Astrocyte (in vitro differentiated cells and primary cell): ENCODE measurements at regions not wholly inside any gene's neighbourhood (a gene's known extent, or its start where the extent isn't known, plus 50 kb on each side); places are given as distances from the start of the nearest gene placed in this dataset.

Experiments
- DNase-seq: peaks from one replicate; pipeline ENCODE4 v3.0.0-alpha.2; 2010; ENCODE audit warnings: low read depth
- FAIRE-seq: peaks from 2 replicates; lab custom pipeline; 2011; peaks lifted over from hg19 to GRCh38; lab: Jason Lieb, UNC
- H2AFZ ChIP-seq: 2 replicates; pipeline ENCODE4 v1.6.0; 2012; ENCODE audit warnings: low read depth, low read length, inconsistent platforms
- H3K27ac ChIP-seq: 2 replicates; pipeline ENCODE4 v1.5.1; 2011; ENCODE audit warnings: low read depth, low read length, inconsistent platforms
- H3K27me3 ChIP-seq: 2 replicates; pipeline ENCODE4 v1.6.0; 2011; ENCODE audit warnings: low read length, inconsistent platforms; ENCODE audit not compliant: insufficient read depth
- H3K36me3 ChIP-seq: 2 replicates; pipeline ENCODE4 v1.5.1; 2011; ENCODE audit warnings: low read length, inconsistent platforms; ENCODE audit not compliant: insufficient read depth
- H3K4me1 ChIP-seq: 2 replicates; pipeline ENCODE4 v1.5.1; 2011; ENCODE audit warnings: low read length, inconsistent platforms; ENCODE audit not compliant: insufficient read depth
- H3K4me2 ChIP-seq: 2 replicates; pipeline ENCODE4 v1.6.0; 2012; ENCODE audit warnings: low read length, inconsistent platforms
- H3K4me3 ChIP-seq: 2 replicates; pipeline ENCODE4 v1.5.1; 2011; ENCODE audit warnings: low read depth, mild to moderate bottlenecking, low read length, inconsistent platforms; ENCODE audit not compliant: insufficient read depth
- H3K79me2 ChIP-seq: 2 replicates; pipeline ENCODE4 v1.6.0; 2012; ENCODE audit warnings: mild to moderate bottlenecking, low read length, inconsistent platforms; ENCODE audit not compliant: insufficient read depth
- H3K9ac ChIP-seq: 2 replicates; pipeline ENCODE4 v1.6.0; 2012; ENCODE audit warnings: mild to moderate bottlenecking, low read length, inconsistent platforms
- H3K9me3 ChIP-seq: 2 replicates; pipeline ENCODE4 v1.5.1; 2012; ENCODE audit warnings: low read depth, mild to moderate bottlenecking, low read length, inconsistent platforms; ENCODE audit not compliant: insufficient read depth
- H4K20me1 ChIP-seq: 2 replicates; pipeline ENCODE4 v1.6.0; 2012; ENCODE audit warnings: low read length, inconsistent platforms; ENCODE audit not compliant: insufficient read depth
- H3K27ac Mint-ChIP-seq: one replicate; pipeline ENCODE4 v1.8.0; 2021; ENCODE audit warnings: mild to moderate bottlenecking, mixed read lengths; ENCODE audit not compliant: unreplicated experiment
- H3K27me3 Mint-ChIP-seq: one replicate; pipeline ENCODE4 v1.8.0; 2021; ENCODE audit warnings: low read depth, mixed read lengths; ENCODE audit not compliant: unreplicated experiment
- H3K36me3 Mint-ChIP-seq: one replicate; pipeline ENCODE4 v1.8.0; 2021; ENCODE audit warnings: low read depth, mixed read lengths; ENCODE audit not compliant: unreplicated experiment
- H3K4me1 Mint-ChIP-seq: one replicate; pipeline ENCODE4 v1.8.0; 2021; ENCODE audit warnings: low read depth, mixed read lengths; ENCODE audit not compliant: unreplicated experiment
- H3K4me3 Mint-ChIP-seq: one replicate; pipeline ENCODE4 v1.8.0; 2021; ENCODE audit warnings: mild to moderate bottlenecking, moderate library complexity, mixed read lengths; ENCODE audit not compliant: unreplicated experiment
- H3K9me3 Mint-ChIP-seq: one replicate; pipeline ENCODE4 v1.8.0; 2021; ENCODE audit warnings: mild to moderate bottlenecking, mixed read lengths; ENCODE audit not compliant: unreplicated experiment
- EZH2 ChIP-seq: IDR thresholded peaks from 2 replicates; pipeline ENCODE4 v1.6.1; 2012; ENCODE audit warnings: mild to moderate bottlenecking, low read length, inconsistent platforms; ENCODE audit not compliant: insufficient read depth
- TF ChIP-seq, protein P1 (sequence below): IDR thresholded peaks from 2 replicates; pipeline ENCODE4 v1.5.1; 2011; ENCODE audit warnings: low read depth, mild to moderate bottlenecking, inconsistent platforms, low read length, moderate library complexity; ENCODE audit not compliant: insufficient read depth

DNA sequence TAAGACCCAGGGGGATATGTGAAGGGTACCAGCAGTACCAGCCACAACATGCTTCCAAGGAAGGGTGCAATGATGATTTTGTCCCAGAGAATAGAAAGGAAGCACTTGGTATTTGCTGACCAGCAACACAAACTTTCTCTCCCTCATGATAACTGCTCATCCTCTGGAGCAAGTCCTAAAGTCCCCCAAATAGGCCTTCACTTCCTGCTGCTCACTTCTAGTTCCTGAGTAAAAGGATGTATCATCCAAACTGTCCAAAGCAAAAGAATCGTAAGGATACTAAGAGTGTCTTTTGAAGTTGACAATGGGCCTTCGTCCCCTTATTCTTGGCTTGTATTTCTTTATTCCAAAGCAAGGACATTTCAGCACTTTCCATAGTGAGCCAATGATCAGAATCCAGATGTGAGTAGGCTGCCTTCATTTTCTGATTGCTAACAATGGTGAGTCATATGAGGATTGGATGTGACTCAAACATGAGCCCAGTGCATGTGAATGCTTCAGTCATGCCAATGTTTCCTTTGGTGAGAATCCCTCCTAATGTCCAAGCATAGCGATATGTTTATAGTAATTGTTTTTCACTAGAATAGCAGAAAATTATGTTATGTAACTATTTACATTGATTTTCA, 243.4 kb upstream of the POU2AF2 start:
- Histone ChIP-seq H3K27ac (no peak overlapping the region), H3K79me2 (no peaks in the 10 kb centered on the region), H3K36me3 (no peaks in the 10 kb centered on the region), H2AFZ (no peak overlapping the region), H3K4me2 (no peak overlapping the region), H4K20me1 (no peaks in the 10 kb centered on the region), H3K27me3 (no peaks in the 10 kb centered on the region), H3K4me1 (peaks cover 9% of the 10 kb centered on the region), H3K9ac (no peak overlapping the region), H3K4me3 (no peak overlapping the region), H3K9me3 (no peaks in the 10 kb centered on the region)
- Mint-ChIP-seq H3K4me3 (no peak overlapping the region), H3K27ac (no peak overlapping the region), H3K9me3 (no peaks in the 10 kb centered on the region), H3K27me3 (no peaks in the 10 kb centered on the region), H3K4me1 (peaks cover 9% of the 10 kb centered on the region), H3K36me3 (no peaks in the 10 kb centered on the region)
- DNase-seq (peak; percentile 88), FAIRE-seq (no peak)
- no peak for TF ChIP-seq EZH2
- TF ChIP-seq, protein P1, sequence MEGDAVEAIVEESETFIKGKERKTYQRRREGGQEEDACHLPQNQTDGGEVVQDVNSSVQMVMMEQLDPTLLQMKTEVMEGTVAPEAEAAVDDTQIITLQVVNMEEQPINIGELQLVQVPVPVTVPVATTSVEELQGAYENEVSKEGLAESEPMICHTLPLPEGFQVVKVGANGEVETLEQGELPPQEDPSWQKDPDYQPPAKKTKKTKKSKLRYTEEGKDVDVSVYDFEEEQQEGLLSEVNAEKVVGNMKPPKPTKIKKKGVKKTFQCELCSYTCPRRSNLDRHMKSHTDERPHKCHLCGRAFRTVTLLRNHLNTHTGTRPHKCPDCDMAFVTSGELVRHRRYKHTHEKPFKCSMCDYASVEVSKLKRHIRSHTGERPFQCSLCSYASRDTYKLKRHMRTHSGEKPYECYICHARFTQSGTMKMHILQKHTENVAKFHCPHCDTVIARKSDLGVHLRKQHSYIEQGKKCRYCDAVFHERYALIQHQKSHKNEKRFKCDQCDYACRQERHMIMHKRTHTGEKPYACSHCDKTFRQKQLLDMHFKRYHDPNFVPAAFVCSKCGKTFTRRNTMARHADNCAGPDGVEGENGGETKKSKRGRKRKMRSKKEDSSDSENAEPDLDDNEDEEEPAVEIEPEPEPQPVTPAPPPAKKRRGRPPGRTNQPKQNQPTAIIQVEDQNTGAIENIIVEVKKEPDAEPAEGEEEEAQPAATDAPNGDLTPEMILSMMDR, result no peak

DNA sequence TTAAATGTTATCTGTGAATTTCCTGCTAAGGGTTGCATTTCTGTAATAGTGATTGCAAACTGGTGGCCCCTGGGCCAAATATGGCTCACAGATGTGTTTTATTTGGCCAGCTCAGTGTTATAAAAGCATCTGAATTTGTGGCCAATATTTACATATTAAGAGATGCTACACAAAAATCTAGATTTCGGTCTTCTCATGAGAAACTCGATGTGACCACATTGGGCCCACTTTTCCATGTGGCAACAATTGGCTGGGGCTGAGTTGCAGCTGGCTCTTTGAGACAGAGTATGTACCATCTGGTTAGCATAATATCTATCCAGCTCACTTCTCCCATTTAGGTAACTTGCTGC, 244.5 kb upstream of the POU2AF2 start:
- Histone ChIP-seq H3K27me3 (no peaks in the 10 kb centered on the region), H3K4me2 (no peak overlapping the region), H3K79me2 (no peaks in the 10 kb centered on the region), H3K4me3 (no peak overlapping the region), H3K36me3 (no peaks in the 10 kb centered on the region), H2AFZ (no peak overlapping the region), H3K4me1 (peaks cover 9% of the 10 kb centered on the region), H3K27ac (no peak overlapping the region), H3K9me3 (no peaks in the 10 kb centered on the region), H4K20me1 (no peaks in the 10 kb centered on the region), H3K9ac (no peak overlapping the region)
- no peaks in the 10 kb centered on the region for H3K36me3 Mint-ChIP-seq
- H3K9me3 Mint-ChIP-seq, result no peaks in the 10 kb centered on the region
- peaks cover 9% of the 10 kb centered on the region for H3K4me1 Mint-ChIP-seq
- FAIRE-seq (no peak), DNase-seq (peak; percentile 48)
- H3K27me3 Mint-ChIP-seq, result no peaks in the 10 kb centered on the region
- no peak overlapping the region for H3K27ac Mint-ChIP-seq
- TF ChIP-seq, protein P1, result no peak
- no peak for TF ChIP-seq EZH2
- H3K4me3 Mint-ChIP-seq, result no peak overlapping the region

DNA sequence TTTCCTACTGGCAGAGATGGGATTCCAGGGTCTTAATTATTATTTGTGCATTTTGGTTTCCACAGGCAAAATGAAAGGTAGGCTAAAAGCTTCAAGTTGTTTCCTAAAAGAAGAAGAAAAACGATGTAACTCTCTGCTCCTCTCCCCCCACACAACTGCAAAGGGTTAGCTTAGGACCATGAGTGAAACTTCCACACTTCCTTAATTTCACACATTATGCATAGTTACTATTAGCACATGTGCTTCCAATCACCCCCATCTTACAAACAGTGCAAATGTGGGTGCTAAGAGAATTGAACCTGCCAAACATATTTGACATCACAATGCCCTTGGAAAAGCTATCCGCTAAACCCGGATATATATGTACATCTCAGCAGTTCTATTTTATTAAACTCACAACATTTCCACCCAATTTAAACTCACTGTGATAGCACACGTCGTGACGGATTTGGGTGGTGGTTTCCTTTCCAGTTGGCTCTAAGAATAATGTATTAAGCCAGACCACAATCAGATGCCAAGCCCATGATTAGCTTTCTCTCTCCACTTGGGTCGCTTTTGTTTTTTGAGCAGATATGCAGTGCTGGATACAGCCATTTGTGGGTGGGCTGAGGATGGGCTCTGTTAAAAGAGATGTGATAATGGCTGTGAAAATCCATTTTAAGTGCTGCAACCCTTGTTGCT, 245.0 kb upstream of the POU2AF2 start:
- Histone ChIP-seq H2AFZ (no peak overlapping the region), H4K20me1 (no peaks in the 10 kb centered on the region), H3K27ac (no peak overlapping the region), H3K9me3 (no peaks in the 10 kb centered on the region), H3K4me2 (no peak overlapping the region), H3K27me3 (no peaks in the 10 kb centered on the region), H3K9ac (no peak overlapping the region), H3K4me3 (no peak overlapping the region), H3K36me3 (no peaks in the 10 kb centered on the region), H3K4me1 (peaks cover 9% of the 10 kb centered on the region), H3K79me2 (no peaks in the 10 kb centered on the region)
- Mint-ChIP-seq H3K36me3 (no peaks in the 10 kb centered on the region), H3K4me1 (peaks cover 9% of the 10 kb centered on the region), H3K4me3 (no peak overlapping the region), H3K9me3 (no peaks in the 10 kb centered on the region), H3K27ac (no peak overlapping the region), H3K27me3 (peaks cover 2% of the 10 kb centered on the region)
- TF ChIP-seq EZH2, result no peak
- TF ChIP-seq, protein P1, result no peak
- DNase-seq, result peak; percentile 80
- FAIRE-seq, result no peak
